ENCODE measurements at regions not wholly inside any gene's neighbourhood (a gene's known extent, or its start where the extent isn't known, plus 50 kb on each side); places are given as distances from the start of the nearest gene placed in this dataset.

GRCh38 chr17:63267846-63268245, 178.3 kb downstream of the CYB561 start:
- Histone ChIP-seq H3K18ac (ENCODE audit: low read length) (no peak overlapping the region), H2AFZ (ENCODE audit: low read length) (no peak overlapping the region), H3K4me1 (ENCODE audit: control insufficient read depth in 2 of 2, insufficient read depth in 1 of 2, low read depth in 1 of 2, low read length in 2 of 2) (no peaks in the 10 kb centered on the region), H2BK15ac (ENCODE audit: low read length) (no peak overlapping the region), H2AK5ac (ENCODE audit: low read depth, low read length) (no peak overlapping the region), H3K4me3 (ENCODE audit: low read length in 2 of 2) (no peak overlapping the region), H3K79me1 (ENCODE audit: low read depth, low read length) (no peaks in the 10 kb centered on the region), H2BK120ac (ENCODE audit: low read depth, low read length) (no peak overlapping the region), H2BK12ac (ENCODE audit: low read length) (no peak overlapping the region), H3K27me3 (ENCODE audit: control insufficient read depth in 3 of 3, insufficient read depth in 3 of 3, low read depth in 1 of 3, low read length in 3 of 3) (no peaks in the 10 kb centered on the region), H3K23ac (ENCODE audit: low read depth, low read length, poor library complexity) (no peak overlapping the region), H4K91ac (ENCODE audit: low read depth, low read length, poor library complexity) (no peak overlapping the region), H3K4ac (ENCODE audit: low read length) (no peak overlapping the region), H4K8ac (ENCODE audit: low read depth, low read length) (no peak overlapping the region), H3K9ac (ENCODE audit: low read depth, low read length, poor library complexity) (no peak overlapping the region), H3K27ac (replicated peaks; ENCODE audit: low read length) (no peak overlapping the region), H3K4me2 (ENCODE audit: insufficient read depth, low read length, poor library complexity, severe bottlenecking) (no peak overlapping the region), H3K14ac (ENCODE audit: low read length) (no peak overlapping the region), H3K9me3 (replicated peaks in 1 of 2; ENCODE audit: control insufficient read depth in 2 of 2, insufficient read depth in 1 of 2, low read depth in 1 of 2, low read length in 2 of 2) (peaks cover 0 to 5% of the 10 kb centered on the region in 2 donors), H2BK5ac (ENCODE audit: low read length) (no peak overlapping the region), H3K36me3 (replicated peaks in 1 of 2; ENCODE audit: control insufficient read depth in 2 of 2, insufficient read depth in 2 of 2, low read length in 2 of 2) (peaks cover 0 to 41% of the 10 kb centered on the region in 2 donors)
- DNase-seq (ENCODE audit: low spot score), result no peak
- WGBS, 2 donors (ENCODE audit: extremely low coverage in 2 of 2, insufficient read length in 2 of 2, insufficient replicate concordance in 1 of 2), result no CpG with 5 or more reads among the region's 4 CpGs

GRCh38 chr17:63268827-63269226, 177.3 kb downstream of the CYB561 start:
- Histone ChIP-seq H3K36me3 (replicated peaks in 1 of 2; ENCODE audit: control insufficient read depth in 2 of 2, insufficient read depth in 2 of 2, low read length in 2 of 2) (peaks cover 0 to 45% of the 10 kb centered on the region in 2 donors), H2BK5ac (ENCODE audit: low read length) (no peak overlapping the region), H3K23ac (ENCODE audit: low read depth, low read length, poor library complexity) (no peak overlapping the region), H3K4me1 (ENCODE audit: control insufficient read depth in 2 of 2, insufficient read depth in 1 of 2, low read depth in 1 of 2, low read length in 2 of 2) (no peaks in the 10 kb centered on the region), H3K27ac (replicated peaks; ENCODE audit: low read length) (no peak overlapping the region), H3K4me2 (ENCODE audit: insufficient read depth, low read length, poor library complexity, severe bottlenecking) (no peak overlapping the region), H3K4ac (ENCODE audit: low read length) (no peak overlapping the region), H2BK120ac (ENCODE audit: low read depth, low read length) (no peak overlapping the region), H3K14ac (ENCODE audit: low read length) (no peak overlapping the region), H3K27me3 (ENCODE audit: control insufficient read depth in 3 of 3, insufficient read depth in 3 of 3, low read depth in 1 of 3, low read length in 3 of 3) (no peaks in the 10 kb centered on the region), H2AFZ (ENCODE audit: low read length) (no peak overlapping the region), H3K9me3 (replicated peaks in 1 of 2; ENCODE audit: control insufficient read depth in 2 of 2, insufficient read depth in 1 of 2, low read depth in 1 of 2, low read length in 2 of 2) (peaks cover 0 to 5% of the 10 kb centered on the region in 2 donors), H3K18ac (ENCODE audit: low read length) (no peak overlapping the region), H3K9ac (ENCODE audit: low read depth, low read length, poor library complexity) (no peak overlapping the region), H2BK15ac (ENCODE audit: low read length) (no peak overlapping the region), H3K79me1 (ENCODE audit: low read depth, low read length) (no peaks in the 10 kb centered on the region), H4K8ac (ENCODE audit: low read depth, low read length) (no peak overlapping the region), H3K4me3 (ENCODE audit: low read length in 2 of 2) (no peak overlapping the region), H4K91ac (ENCODE audit: low read depth, low read length, poor library complexity) (no peak overlapping the region), H2AK5ac (ENCODE audit: low read depth, low read length) (no peak overlapping the region), H2BK12ac (ENCODE audit: low read length) (no peak overlapping the region)
- DNase-seq (ENCODE audit: low spot score), result no peak
- no CpG with 5 or more reads among the region's 3 CpGs for WGBS, 2 donors (ENCODE audit: extremely low coverage in 2 of 2, insufficient read length in 2 of 2, insufficient replicate concordance in 1 of 2)

GRCh38 chr17:63270610-63271009, 175.5 kb downstream of the CYB561 start:
- H3K4me3 ChIP-seq (ENCODE audit: low read length in 2 of 2), result no peak overlapping the region
- H2BK120ac ChIP-seq (ENCODE audit: low read depth, low read length), result no peak overlapping the region
- H4K8ac ChIP-seq (ENCODE audit: low read depth, low read length), result no peak overlapping the region
- no peak for DNase-seq (ENCODE audit: low spot score)
- H3K9ac ChIP-seq (ENCODE audit: low read depth, low read length, poor library complexity), result no peak overlapping the region
- H3K79me1 ChIP-seq (ENCODE audit: low read depth, low read length), result no peaks in the 10 kb centered on the region
- H3K4me2 ChIP-seq (ENCODE audit: insufficient read depth, low read length, poor library complexity, severe bottlenecking), result no peak overlapping the region
- H3K27me3 ChIP-seq (ENCODE audit: control insufficient read depth in 3 of 3, insufficient read depth in 3 of 3, low read depth in 1 of 3, low read length in 3 of 3), result no peaks in the 10 kb centered on the region
- no peak overlapping the region for H2BK12ac ChIP-seq (ENCODE audit: low read length)
- H2AFZ ChIP-seq (ENCODE audit: low read length), result no peak overlapping the region
- H3K9me3 ChIP-seq (replicated peaks in 1 of 2; ENCODE audit: control insufficient read depth in 2 of 2, insufficient read depth in 1 of 2, low read depth in 1 of 2, low read length in 2 of 2), result peaks cover 0 to 5% of the 10 kb centered on the region in 2 donors
- no peak overlapping the region for H2BK5ac ChIP-seq (ENCODE audit: low read length)
- H3K27ac ChIP-seq (replicated peaks; ENCODE audit: low read length), result no peak overlapping the region
- no peak overlapping the region for H3K14ac ChIP-seq (ENCODE audit: low read length)
- H3K4me1 ChIP-seq (ENCODE audit: control insufficient read depth in 2 of 2, insufficient read depth in 1 of 2, low read depth in 1 of 2, low read length in 2 of 2), result no peaks in the 10 kb centered on the region
- no peak overlapping the region for H3K18ac ChIP-seq (ENCODE audit: low read length)
- no peak overlapping the region for H3K23ac ChIP-seq (ENCODE audit: low read depth, low read length, poor library complexity)
- no peak overlapping the region for H2BK15ac ChIP-seq (ENCODE audit: low read length)
- no peak overlapping the region for H2AK5ac ChIP-seq (ENCODE audit: low read depth, low read length)
- no CpG with 5 or more reads among the region's 3 CpGs for WGBS, 2 donors (ENCODE audit: extremely low coverage in 2 of 2, insufficient read length in 2 of 2, insufficient replicate concordance in 1 of 2)
- H3K4ac ChIP-seq (ENCODE audit: low read length), result no peak overlapping the region
- peaks cover 0 to 53% of the 10 kb centered on the region in 2 donors for H3K36me3 ChIP-seq (replicated peaks in 1 of 2; ENCODE audit: control insufficient read depth in 2 of 2, insufficient read depth in 2 of 2, low read length in 2 of 2)
- H4K91ac ChIP-seq (ENCODE audit: low read depth, low read length, poor library complexity), result no peak overlapping the region

GRCh38 chr17:63274146-63274545, 172.0 kb downstream of the CYB561 start:
- H3K23ac ChIP-seq (ENCODE audit: low read depth, low read length, poor library complexity), result no peak overlapping the region
- H3K27me3 ChIP-seq (ENCODE audit: control insufficient read depth in 3 of 3, insufficient read depth in 3 of 3, low read depth in 1 of 3, low read length in 3 of 3), result no peaks in the 10 kb centered on the region
- H2AK5ac ChIP-seq (ENCODE audit: low read depth, low read length), result no peak overlapping the region
- H4K8ac ChIP-seq (ENCODE audit: low read depth, low read length), result no peak overlapping the region
- no peak overlapping the region for H2BK12ac ChIP-seq (ENCODE audit: low read length)
- H3K9ac ChIP-seq (ENCODE audit: low read depth, low read length, poor library complexity), result no peak overlapping the region
- peaks cover 0 to 5% of the 10 kb centered on the region in 2 donors for H3K9me3 ChIP-seq (replicated peaks in 1 of 2; ENCODE audit: control insufficient read depth in 2 of 2, insufficient read depth in 1 of 2, low read depth in 1 of 2, low read length in 2 of 2)
- no peak overlapping the region for H3K14ac ChIP-seq (ENCODE audit: low read length)
- peaks cover 0 to 54% of the 10 kb centered on the region in 2 donors for H3K36me3 ChIP-seq (replicated peaks in 1 of 2; ENCODE audit: control insufficient read depth in 2 of 2, insufficient read depth in 2 of 2, low read length in 2 of 2)
- no peak overlapping the region for H3K4me2 ChIP-seq (ENCODE audit: insufficient read depth, low read length, poor library complexity, severe bottlenecking)
- no peak overlapping the region for H2BK5ac ChIP-seq (ENCODE audit: low read length)
- DNase-seq (ENCODE audit: low spot score), result no peak
- H4K91ac ChIP-seq (ENCODE audit: low read depth, low read length, poor library complexity), result no peak overlapping the region
- no peak overlapping the region for H3K4ac ChIP-seq (ENCODE audit: low read length)
- H3K4me1 ChIP-seq (ENCODE audit: control insufficient read depth in 2 of 2, insufficient read depth in 1 of 2, low read depth in 1 of 2, low read length in 2 of 2), result no peaks in the 10 kb centered on the region
- no peak overlapping the region for H3K4me3 ChIP-seq (ENCODE audit: low read length in 2 of 2)
- no CpG with 5 or more reads among the region's 3 CpGs for WGBS, 2 donors (ENCODE audit: extremely low coverage in 2 of 2, insufficient read length in 2 of 2, insufficient replicate concordance in 1 of 2)
- no peak overlapping the region for H2BK15ac ChIP-seq (ENCODE audit: low read length)
- no peaks in the 10 kb centered on the region for H3K79me1 ChIP-seq (ENCODE audit: low read depth, low read length)
- H2AFZ ChIP-seq (ENCODE audit: low read length), result no peak overlapping the region
- H3K18ac ChIP-seq (ENCODE audit: low read length), result no peak overlapping the region
- H3K27ac ChIP-seq (replicated peaks; ENCODE audit: low read length), result no peak overlapping the region
- H2BK120ac ChIP-seq (ENCODE audit: low read depth, low read length), result no peak overlapping the region

Data from neuronal stem cell (in vitro differentiated cells).